ENCODE measurements at regions not wholly inside any gene's neighbourhood (a gene's known extent, or its start where the extent isn't known, plus 50 kb on each side); places are given as distances from the start of the nearest gene placed in this dataset.

DNA sequence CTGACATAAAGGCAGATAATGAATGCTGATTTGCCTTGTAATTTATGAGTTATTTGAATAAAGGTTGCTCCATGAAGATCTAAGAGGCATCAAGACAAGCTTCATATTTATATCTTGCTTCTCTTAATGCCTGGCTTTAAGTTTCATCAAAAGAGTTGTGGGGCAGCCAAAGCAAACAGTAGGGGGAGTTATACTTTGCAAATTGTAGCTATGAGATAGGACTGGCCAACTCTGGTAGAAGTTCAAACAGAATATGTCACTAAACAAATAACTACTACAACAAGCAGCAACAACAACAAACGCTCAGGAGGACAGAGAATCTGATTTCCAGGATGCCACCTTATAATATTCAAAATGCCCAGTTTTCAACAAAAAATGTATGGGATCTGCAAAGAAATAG is 69.1 kb upstream of the PLAC1 start:
- H3K9me3 Mint-ChIP-seq: peaks cover 4% of the 10 kb centered on the region
- DNase-seq (ENCODE audit: extremely low spot score, unreplicated experiment): no peak
- TF ChIP-seq, protein P1, sequence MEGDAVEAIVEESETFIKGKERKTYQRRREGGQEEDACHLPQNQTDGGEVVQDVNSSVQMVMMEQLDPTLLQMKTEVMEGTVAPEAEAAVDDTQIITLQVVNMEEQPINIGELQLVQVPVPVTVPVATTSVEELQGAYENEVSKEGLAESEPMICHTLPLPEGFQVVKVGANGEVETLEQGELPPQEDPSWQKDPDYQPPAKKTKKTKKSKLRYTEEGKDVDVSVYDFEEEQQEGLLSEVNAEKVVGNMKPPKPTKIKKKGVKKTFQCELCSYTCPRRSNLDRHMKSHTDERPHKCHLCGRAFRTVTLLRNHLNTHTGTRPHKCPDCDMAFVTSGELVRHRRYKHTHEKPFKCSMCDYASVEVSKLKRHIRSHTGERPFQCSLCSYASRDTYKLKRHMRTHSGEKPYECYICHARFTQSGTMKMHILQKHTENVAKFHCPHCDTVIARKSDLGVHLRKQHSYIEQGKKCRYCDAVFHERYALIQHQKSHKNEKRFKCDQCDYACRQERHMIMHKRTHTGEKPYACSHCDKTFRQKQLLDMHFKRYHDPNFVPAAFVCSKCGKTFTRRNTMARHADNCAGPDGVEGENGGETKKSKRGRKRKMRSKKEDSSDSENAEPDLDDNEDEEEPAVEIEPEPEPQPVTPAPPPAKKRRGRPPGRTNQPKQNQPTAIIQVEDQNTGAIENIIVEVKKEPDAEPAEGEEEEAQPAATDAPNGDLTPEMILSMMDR (conservative IDR thresholded peaks at IDR 0.05): no peak
- H3K36me3 Mint-ChIP-seq: no peaks in the 10 kb centered on the region
- no peaks in the 10 kb centered on the region for H3K4me1 Mint-ChIP-seq (ENCODE audit: unreplicated experiment)
- no peak overlapping the region for H3K4me3 Mint-ChIP-seq
- no peak overlapping the region for H3K27ac Mint-ChIP-seq
- no peaks in the 10 kb centered on the region for H3K27me3 Mint-ChIP-seq

DNA sequence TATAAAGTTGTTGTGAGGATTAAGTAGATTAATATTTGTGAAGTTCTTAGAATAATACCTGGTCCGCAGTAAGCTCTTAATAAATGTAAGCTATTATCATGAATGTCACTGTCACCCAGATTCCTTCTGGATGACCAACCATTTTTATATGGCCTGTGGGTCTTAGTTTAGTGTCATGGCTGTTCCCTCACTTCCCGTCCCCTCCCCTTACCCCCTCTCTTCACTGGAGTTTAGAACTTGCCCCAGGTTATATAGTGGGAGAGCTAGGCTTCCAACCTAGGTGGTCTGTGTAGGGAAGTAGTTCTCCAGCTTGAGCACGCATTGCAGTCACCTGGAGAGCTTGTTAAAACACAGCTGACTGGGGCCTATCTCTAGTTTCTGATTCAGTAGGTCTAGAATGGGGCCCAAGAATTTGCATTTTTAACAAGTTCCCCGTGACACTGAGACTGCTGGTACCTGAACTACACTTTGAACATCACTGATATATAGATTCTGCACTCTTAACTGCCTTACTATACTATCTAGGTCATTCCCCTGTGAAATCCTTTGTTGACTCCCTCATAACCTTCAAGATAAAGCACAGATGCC is 66.9 kb upstream of the PLAC1 start:
- peaks cover 4% of the 10 kb centered on the region for H3K9me3 Mint-ChIP-seq
- TF ChIP-seq, protein P1 (conservative IDR thresholded peaks at IDR 0.05): no peak
- no peaks in the 10 kb centered on the region for H3K4me1 Mint-ChIP-seq (ENCODE audit: unreplicated experiment)
- no peaks in the 10 kb centered on the region for H3K27me3 Mint-ChIP-seq
- H3K36me3 Mint-ChIP-seq: no peaks in the 10 kb centered on the region
- no peak overlapping the region for H3K4me3 Mint-ChIP-seq
- H3K27ac Mint-ChIP-seq: no peak overlapping the region
- no peak for DNase-seq (ENCODE audit: extremely low spot score, unreplicated experiment)

DNA sequence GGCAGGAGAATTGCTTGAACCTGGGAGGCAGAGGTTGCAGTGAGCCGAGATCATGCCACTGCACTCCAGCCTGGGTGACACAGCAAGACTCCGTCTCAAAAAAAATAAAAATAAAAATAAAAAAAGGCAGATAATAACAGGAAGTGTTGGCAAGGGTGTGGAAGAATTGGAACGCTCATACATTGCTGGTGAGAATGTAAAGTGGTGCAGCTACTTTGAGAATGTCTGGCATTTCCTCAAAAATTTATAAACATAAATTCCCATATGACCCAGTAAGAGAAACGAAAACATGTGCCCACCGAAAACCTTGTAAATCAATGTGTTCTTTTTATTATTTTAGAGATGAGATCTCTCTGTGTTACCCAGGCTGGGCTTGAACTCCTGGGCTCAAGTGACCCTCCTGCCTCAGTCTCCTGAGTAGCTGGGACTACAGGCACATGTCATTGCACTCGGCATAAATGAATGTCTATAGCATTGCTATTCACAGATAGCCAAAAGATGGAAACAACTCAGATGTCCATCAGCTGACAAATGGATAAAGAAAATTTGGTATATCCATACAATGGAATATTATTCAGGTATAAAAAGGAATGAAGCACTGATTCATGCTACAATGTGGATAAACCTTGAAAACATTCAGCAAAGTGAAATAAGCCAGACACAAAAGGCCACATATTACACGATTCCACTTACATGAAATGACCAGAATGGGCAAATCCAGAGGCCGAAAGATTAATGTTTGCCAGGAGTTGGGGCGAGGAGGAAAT is 63.7 kb upstream of the PLAC1 start:
- Mint-ChIP-seq H3K27ac (no peak overlapping the region), H3K36me3 (no peaks in the 10 kb centered on the region), H3K4me1 (ENCODE audit: unreplicated experiment) (no peaks in the 10 kb centered on the region), H3K4me3 (no peak overlapping the region), H3K27me3 (no peaks in the 10 kb centered on the region), H3K9me3 (no peaks in the 10 kb centered on the region)
- TF ChIP-seq, protein P1 (conservative IDR thresholded peaks at IDR 0.05): no peak
- DNase-seq (ENCODE audit: extremely low spot score, unreplicated experiment): no peak

DNA sequence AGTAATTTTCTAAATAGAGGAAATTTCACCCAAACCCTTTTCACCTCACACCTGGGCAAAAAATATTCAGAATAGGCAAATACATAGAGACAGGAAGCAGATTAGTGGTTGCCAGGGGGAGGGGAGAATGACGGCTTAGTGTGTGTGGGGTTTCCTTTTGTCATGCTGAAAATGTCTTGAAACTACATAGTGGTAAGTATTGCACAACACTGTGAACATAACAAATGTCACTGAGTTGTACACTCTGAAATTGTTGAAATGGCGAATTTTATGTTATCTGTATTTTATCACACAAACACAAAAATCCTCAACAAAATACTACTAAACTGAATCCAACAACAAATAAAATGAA is 60.7 kb upstream of the PLAC1 start:
- peaks cover 5% of the 10 kb centered on the region for H3K4me1 Mint-ChIP-seq (ENCODE audit: unreplicated experiment)
- DNase-seq (ENCODE audit: extremely low spot score, unreplicated experiment): no peak
- TF ChIP-seq, protein P1 (conservative IDR thresholded peaks at IDR 0.05): no peak
- H3K27me3 Mint-ChIP-seq: no peaks in the 10 kb centered on the region
- no peak overlapping the region for H3K4me3 Mint-ChIP-seq
- H3K9me3 Mint-ChIP-seq: peaks cover 6% of the 10 kb centered on the region
- H3K27ac Mint-ChIP-seq: no peak overlapping the region
- H3K36me3 Mint-ChIP-seq: no peaks in the 10 kb centered on the region

GRCh38 chrX:134718105-134718965 is 60.1 kb upstream of the PLAC1 start:
- Mint-ChIP-seq H3K27ac (peak overlapping the region; percentile 19), H3K27me3 (no peaks in the 10 kb centered on the region), H3K4me1 (ENCODE audit: unreplicated experiment) (peaks cover 5% of the 10 kb centered on the region), H3K9me3 (peaks cover 6% of the 10 kb centered on the region), H3K36me3 (no peaks in the 10 kb centered on the region), H3K4me3 (no peak overlapping the region)
- no peak for DNase-seq (ENCODE audit: extremely low spot score, unreplicated experiment)
- TF ChIP-seq, protein P1 (conservative IDR thresholded peaks at IDR 0.05): no peak

Data from type B pancreatic cell (in vitro differentiated cells).